K562 (cell line): ENCODE measurements at regions not wholly inside any gene's neighbourhood (a gene's known extent, or its start where the extent isn't known, plus 50 kb on each side); places are given as distances from the start of the nearest gene placed in this dataset.

Experiments used
- ATAC-seq: fragments of 200-7000 bp; cut with Tn5 transposase; 3 replicates; pipeline ENCODE4 v1.9.1; 2020; ENCODE audit warnings: moderate library complexity
- BruUV-seq: library from RNA; stranded (reverse); fragments of 400-500 nt; replicated peaks from 2 replicates; lab custom pipeline; 2021; lab: Mats Ljungman, UMichigan
- CTCF ChIA-PET: fragments of 300-600 bp; formaldehyde crosslinking; extraction: SDS; loops from one replicate; lab custom pipeline; 2021; ENCODE audit warnings: low intra/inter-chr PET ratio; lab: Yijun Ruan, JAX
- POLR2A ChIA-PET: fragments of 300-600, 350-650 bp; sonication (Branson Sonifier 250); formaldehyde crosslinking; extraction: SDS; loops from one replicate; lab custom pipeline; 2021; ENCODE audit warnings: antibody characterized with exemption, inconsistent platforms; lab: Yijun Ruan, JAX
- DNase-seq, 4 experiments: peaks; one replicate each; pipeline versions ENCODE4 v3.0.0 to v3.0.0-alpha.2; 2011 to 2018; ENCODE audit warnings: low spot score in 3 of 4, mixed read lengths in 3 of 4; ENCODE audit errors: extremely low read depth in 1 of 4
- FAIRE-seq: peaks from 2 replicates; lab custom pipeline; 2011; peaks lifted over from hg19 to GRCh38; lab: Jason Lieb, UNC
- H2AFZ ChIP-seq: 2 replicates; pipeline ENCODE4 v1.6.0; 2011; ENCODE audit warnings: low read depth, low read length, control low read depth, inconsistent platforms
- H3K27ac ChIP-seq: fragments of 200-600 bp; 3 replicates; pipeline ENCODE4 v1.8.0; 2011; ENCODE audit warnings: low read depth, mild to moderate bottlenecking, control low read depth, inconsistent platforms, low read length, moderate library complexity, mixed read lengths; ENCODE audit errors: extremely low read depth
- H3K27me3 ChIP-seq, 2 experiments: fragments of 300-600 bp in 1 of 2; 2 replicates in 1 of 2; 3 replicates in 1 of 2; pipeline versions ENCODE4 v1.6.0 to v1.8.0; 2011; ENCODE audit warnings: inconsistent platforms in 2 of 2, low read length in 2 of 2, mild to moderate bottlenecking in 1 of 2, mixed read lengths in 1 of 2, moderate library complexity in 1 of 2; ENCODE audit not compliant: control insufficient read depth in 2 of 2, insufficient read depth in 2 of 2
- H3K36me3 ChIP-seq: fragments of 300-600 bp; 3 replicates; pipeline ENCODE4 v1.8.0; 2011; ENCODE audit warnings: mild to moderate bottlenecking, low read length, inconsistent platforms; ENCODE audit not compliant: control insufficient read depth, insufficient read depth
- H3K4me1 ChIP-seq, 2 experiments: fragments of 200-600 bp in 1 of 2; replicated peaks in 1 of 2; 2 replicates in 1 of 2; 3 replicates in 1 of 2; pipeline versions ENCODE4 v1.5.1 to v1.8.0; 2011; ENCODE audit warnings: inconsistent platforms in 2 of 2, low read length in 2 of 2, mild to moderate bottlenecking in 1 of 2, mixed read lengths in 1 of 2, moderate library complexity in 1 of 2; ENCODE audit not compliant: control insufficient read depth in 2 of 2, insufficient read depth in 2 of 2
- H3K4me2 ChIP-seq: 2 replicates; pipeline ENCODE4 v1.6.1; 2011; ENCODE audit warnings: low read length, control low read depth, inconsistent platforms, mixed read lengths; ENCODE audit not compliant: insufficient read depth
- H3K4me3 ChIP-seq: fragments of 200-600 bp; sonication (generic), shearing (Covaris generic); 2 replicates; pipeline ENCODE4 v1.5.1; 2016; ENCODE audit warnings: control low read depth, inconsistent platforms
- H3K79me2 ChIP-seq: fragments of 200-600 bp; 3 replicates; pipeline ENCODE4 v1.8.0; 2011; ENCODE audit warnings: low read length, inconsistent platforms; ENCODE audit not compliant: control insufficient read depth, insufficient read depth
- H3K9ac ChIP-seq, 2 experiments: 2 replicates each; pipeline versions ENCODE4 v1.6.0 to v1.6.1; 2011; ENCODE audit warnings: low read depth in 2 of 2, low read length in 2 of 2, control low read depth in 1 of 2, inconsistent platforms in 1 of 2, mild to moderate bottlenecking in 1 of 2, mixed read lengths in 1 of 2; ENCODE audit not compliant: insufficient read depth in 1 of 2
- H3K9me1 ChIP-seq: one replicate; pipeline ENCODE4 v1.6.0; 2011; ENCODE audit warnings: inconsistent platforms, mild to moderate bottlenecking, low read length, moderate library complexity; ENCODE audit not compliant: control insufficient read depth, insufficient read depth
- H3K9me3 ChIP-seq: replicated peaks from 2 replicates; pipeline ENCODE4 v1.5.1; 2011; ENCODE audit warnings: low read depth, low read length, inconsistent platforms; ENCODE audit not compliant: control insufficient read depth, insufficient read depth
- H4K20me1 ChIP-seq: replicated peaks from 2 replicates; pipeline ENCODE4 v1.6.1; 2011; ENCODE audit warnings: low read length, inconsistent platforms, mixed read lengths; ENCODE audit not compliant: control insufficient read depth, insufficient read depth
- DIDO1 ChIP-seq: fragments of 450-650 bp; IDR thresholded peaks from 2 replicates; pipeline ENCODE4 v1.6.1; 2016; ENCODE audit warnings: low read depth, missing biosample characterization, missing genetic modification characterization
- HNRNPK ChIP-seq: fragments of 200-400 bp; formaldehyde crosslinking; IDR thresholded peaks from one replicate; pipeline ENCODE4 v1.6.1; 2018; ENCODE audit warnings: mild to moderate bottlenecking, low read depth, low read length; ENCODE audit not compliant: poor library complexity, severe bottlenecking
- NELFE ChIP-seq: IDR thresholded peaks from 2 replicates; pipeline ENCODE4 v1.6.1; 2011; ENCODE audit warnings: mild to moderate bottlenecking; ENCODE audit not compliant: insufficient read depth, insufficient read length
- PRDM10 ChIP-seq: fragments of 450-650 bp; IDR thresholded peaks from 2 replicates; pipeline ENCODE4 v1.6.1; 2018; ENCODE audit not compliant: partially characterized antibody
- ZBTB9 ChIP-seq: fragments of 450-650 bp; formaldehyde crosslinking; IDR thresholded peaks from 2 replicates; pipeline ENCODE4 v1.4.0; 2020; ENCODE audit warnings: mild to moderate bottlenecking, moderate library complexity
- ZNF507 ChIP-seq: conservative IDR thresholded peaks from 2 replicates; pipeline ENCODE4 v1.6.1; 2017; ENCODE audit warnings: missing genetic modification characterization, missing compliant biosample characterization
- WGBS: fragments of 100-300 bp; shearing (Covaris generic); methylation state at CpG from one replicate; pipeline ENCODE4 v1.1.6; 2016; ENCODE audit warnings: low coverage, mixed read lengths; ENCODE audit not compliant: insufficient coverage; ENCODE audit errors: missing lambda C conversion rate; 5-methylcytosine and 5-hydroxymethylcytosine counted together
- in situ Hi-C: fragments of 300-500 bp; cut with MboI; formaldehyde crosslinking; loops from 4 replicates; pipeline ENCODE4 v1.15.0; 2018; ENCODE audit warnings: inconsistent platforms, mixed read lengths
- intact Hi-C: fragments of 100-400 bp; cut with micrococcal nuclease; formaldehyde crosslinking; loops from 2 replicates; pipeline ENCODE4 v1.14.2; 2022

- CTCF ChIA-PET: no interaction called here
- H3K79me2 ChIP-seq: no peaks in the 10 kb centered on the region
- no peak for ATAC-seq
- H3K9me3 ChIP-seq: no peaks in the 10 kb centered on the region
- no peak overlapping the region for H3K9ac ChIP-seq
- FAIRE-seq: no peak
- TF ChIP-seq NELFE (no peak), ZBTB9 (CRISPR knock-in tag) (no peak), DIDO1 (tag) (no peak), ZNF507 (no peak), PRDM10 (no peak), HNRNPK (no peak)
- TF ChIP-seq, all 486 proteins: peak for 0
- no peak overlapping the region for H3K4me3 ChIP-seq
- no peaks in the 10 kb centered on the region for H3K27me3 ChIP-seq
- no peak overlapping the region for H2AFZ ChIP-seq
- H3K9me1 ChIP-seq: no peaks in the 10 kb centered on the region
- no TSS peak for BruUV-seq
- no peak for DNase-seq
- intact Hi-C loops: no loop called here
- 53% methylated on average over 5 of the region's 5 CpGs for WGBS
- POLR2A ChIA-PET: no interaction called here
- no peak overlapping the region for H3K4me2 ChIP-seq
- H3K4me1 ChIP-seq: peaks cover 0 to 11% of the 10 kb centered on the region in 2 experiments; a peak in 1 of 5 replicates
- H3K36me3 ChIP-seq: no peaks in the 10 kb centered on the region; the same call in 2 of the 3 replicates
- H3K27ac ChIP-seq: no peak overlapping the region
- in situ Hi-C loops: no loop called here
- H4K20me1 ChIP-seq: no peaks in the 10 kb centered on the region
These were observed 54.9 kb upstream of the TNRC6B start for GRCh38 chr22:40122792-40123191.
